Upper lobe of left lung (tissue), 4 donors: ENCODE measurements at regions not wholly inside any gene's neighbourhood (a gene's known extent, or its start where the extent isn't known, plus 50 kb on each side); places are given as distances from the start of the nearest gene placed in this dataset.

ENCODE experiments used
- CTCF ChIP-seq, 6 experiments: fragments of 450-650 bp in 4 of 6; fragments of 200-600 bp in 2 of 6; sonication (generic) in 2 of 6; IDR thresholded peaks; one replicate each; pipeline ENCODE4 v1.5.1; 2016 to 2019; ENCODE audit warnings: antibody characterized with exemption in 6 of 6
- POLR2AphosphoS5 ChIP-seq, 2 donors: sonication (generic); formaldehyde crosslinking; IDR thresholded peaks; one replicate each; pipeline ENCODE4 v1.5.1; 2017; ENCODE audit warnings: antibody characterized with exemption in 2 of 2

GRCh38 chr3:187998611-187999010, 155.3 kb upstream of the LPP start:
- TF ChIP-seq CTCF (IDR thresholded peaks at IDR 0.05), result no peak
- no peak for TF ChIP-seq POLR2AphosphoS5 (IDR thresholded peaks at IDR 0.05)
